Astrocyte (in vitro differentiated cells and primary cell): ENCODE measurements at regions not wholly inside any gene's neighbourhood (a gene's known extent, or its start where the extent isn't known, plus 50 kb on each side); places are given as distances from the start of the nearest gene placed in this dataset.

Experiments used
- EZH2 ChIP-seq: IDR thresholded peaks from 2 replicates; pipeline ENCODE4 v1.6.1; 2012; ENCODE audit warnings: mild to moderate bottlenecking, low read length, inconsistent platforms; ENCODE audit not compliant: insufficient read depth
- TF ChIP-seq, protein P1 (sequence below): IDR thresholded peaks from 2 replicates; pipeline ENCODE4 v1.5.1; 2011; ENCODE audit warnings: low read depth, mild to moderate bottlenecking, inconsistent platforms, low read length, moderate library complexity; ENCODE audit not compliant: insufficient read depth

DNA sequence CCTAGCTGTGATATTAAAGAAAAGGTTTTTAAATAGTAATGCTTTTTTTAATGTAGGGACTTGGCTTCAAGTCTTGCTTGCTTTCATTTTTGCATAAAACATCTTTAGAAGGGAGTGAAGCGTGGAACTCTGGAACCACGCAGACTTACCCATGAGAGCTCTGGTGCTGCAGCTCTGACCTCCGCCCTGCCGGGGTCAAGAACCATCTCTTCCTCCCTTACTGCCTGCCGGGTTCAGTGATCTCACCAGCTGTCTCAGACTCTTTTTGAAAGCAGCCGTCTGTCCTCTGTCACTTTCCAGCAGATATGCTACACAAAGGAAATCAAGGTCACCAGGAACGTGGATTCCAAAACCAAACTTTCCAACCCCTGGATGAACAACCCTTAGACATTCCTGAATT, 353.8 kb downstream of the GPR37 start:
- TF ChIP-seq, protein P1, sequence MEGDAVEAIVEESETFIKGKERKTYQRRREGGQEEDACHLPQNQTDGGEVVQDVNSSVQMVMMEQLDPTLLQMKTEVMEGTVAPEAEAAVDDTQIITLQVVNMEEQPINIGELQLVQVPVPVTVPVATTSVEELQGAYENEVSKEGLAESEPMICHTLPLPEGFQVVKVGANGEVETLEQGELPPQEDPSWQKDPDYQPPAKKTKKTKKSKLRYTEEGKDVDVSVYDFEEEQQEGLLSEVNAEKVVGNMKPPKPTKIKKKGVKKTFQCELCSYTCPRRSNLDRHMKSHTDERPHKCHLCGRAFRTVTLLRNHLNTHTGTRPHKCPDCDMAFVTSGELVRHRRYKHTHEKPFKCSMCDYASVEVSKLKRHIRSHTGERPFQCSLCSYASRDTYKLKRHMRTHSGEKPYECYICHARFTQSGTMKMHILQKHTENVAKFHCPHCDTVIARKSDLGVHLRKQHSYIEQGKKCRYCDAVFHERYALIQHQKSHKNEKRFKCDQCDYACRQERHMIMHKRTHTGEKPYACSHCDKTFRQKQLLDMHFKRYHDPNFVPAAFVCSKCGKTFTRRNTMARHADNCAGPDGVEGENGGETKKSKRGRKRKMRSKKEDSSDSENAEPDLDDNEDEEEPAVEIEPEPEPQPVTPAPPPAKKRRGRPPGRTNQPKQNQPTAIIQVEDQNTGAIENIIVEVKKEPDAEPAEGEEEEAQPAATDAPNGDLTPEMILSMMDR = no peak
- no peak for TF ChIP-seq EZH2
